ENCODE measurements at regions not wholly inside any gene's neighbourhood (a gene's known extent, or its start where the extent isn't known, plus 50 kb on each side); places are given as distances from the start of the nearest gene placed in this dataset.
"Not testable (repeated sequence)": the region's sequence is repeated elsewhere in the genome, so short reads cannot be mapped to it uniquely, and the experiment has no call there.

DNA sequence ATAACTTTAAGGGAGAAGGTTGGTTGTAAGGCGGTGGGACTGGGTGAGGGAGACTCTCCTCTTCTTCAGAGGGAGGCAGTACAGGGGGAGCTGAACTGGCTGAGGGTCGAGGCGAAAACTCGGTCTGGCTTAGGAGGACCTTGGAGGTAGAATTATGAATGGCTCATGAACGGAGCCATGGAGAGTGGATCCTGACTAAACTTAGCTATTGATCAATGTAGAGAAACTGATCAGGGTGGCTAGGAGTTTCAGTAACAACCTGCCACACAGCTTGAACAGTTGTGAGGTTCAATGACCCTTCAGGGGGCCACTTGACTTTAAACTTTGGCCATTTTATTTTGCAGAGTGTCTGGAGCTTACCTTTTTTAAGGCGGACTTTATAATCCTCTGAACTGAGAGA lies 117.2 kb downstream of the UNC93B1 start:
- H3K36me3 ChIP-seq (ENCODE audit: insufficient read depth, low read depth, low read length); H3K4me3 ChIP-seq (ENCODE audit: low read length): not testable (repeated sequence)

DNA sequence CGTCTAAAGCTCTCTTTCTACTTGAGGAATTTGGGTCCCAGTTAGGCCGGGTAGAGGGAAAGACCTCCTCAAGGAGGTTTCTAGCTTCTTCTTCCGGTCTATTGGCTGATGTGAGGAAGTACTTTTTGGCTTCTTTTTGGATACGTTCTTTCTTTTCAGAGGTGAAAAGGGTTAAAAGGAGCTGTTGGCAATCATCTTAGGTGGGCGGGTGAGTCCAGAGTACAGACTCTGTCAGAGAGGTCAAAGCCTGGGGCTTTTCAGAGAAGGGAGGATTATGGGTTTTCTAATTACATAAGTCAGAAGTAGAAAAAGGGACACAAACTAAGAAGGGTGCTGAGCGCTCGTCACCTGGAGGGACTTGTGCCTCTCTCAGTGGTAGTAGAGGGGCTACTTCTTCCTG lies 117.7 kb downstream of the UNC93B1 start:
- not testable (repeated sequence) for H3K4me3 ChIP-seq (ENCODE audit: low read length); H3K9ac ChIP-seq (ENCODE audit: low read depth, low read length); H3K9me3 ChIP-seq (ENCODE audit: insufficient read depth, low read depth, low read length); H3K27ac ChIP-seq (ENCODE audit: low read length); H3K36me3 ChIP-seq (ENCODE audit: insufficient read depth, low read depth, low read length); H3K27me3 ChIP-seq (ENCODE audit: insufficient read depth, low read length); H3K4me1 ChIP-seq (ENCODE audit: insufficient read depth, low read length)

More for the DNA sequence above, 117.2 kb downstream of the UNC93B1 start:
- not testable (repeated sequence) for H3K4me1 ChIP-seq (ENCODE audit: insufficient read depth, low read length); H3K9ac ChIP-seq (ENCODE audit: low read depth, low read length); H3K9me3 ChIP-seq (ENCODE audit: insufficient read depth, low read depth, low read length); H3K27ac ChIP-seq (ENCODE audit: low read length); H3K27me3 ChIP-seq (ENCODE audit: insufficient read depth, low read length)

DNA sequence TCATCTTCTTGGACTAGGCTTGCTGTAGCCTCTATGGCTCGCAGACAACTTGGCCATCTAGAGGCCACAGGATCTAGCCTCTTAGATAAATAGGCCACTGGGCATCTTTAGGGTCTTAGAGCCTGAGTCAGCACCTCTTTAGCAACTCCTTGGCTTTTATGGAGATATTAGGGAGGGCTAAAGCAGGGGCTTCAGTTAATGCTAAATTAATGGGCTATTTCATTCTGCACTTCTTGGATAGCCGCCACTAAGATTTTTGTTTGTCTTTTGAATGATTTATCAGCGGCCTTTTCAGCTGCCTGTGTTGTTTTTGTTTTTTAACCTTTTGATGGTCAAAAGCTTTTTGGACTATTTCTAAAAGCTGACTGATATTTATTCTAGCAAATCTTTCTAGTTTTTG lies 118.3 kb downstream of the UNC93B1 start:
- not testable (repeated sequence) for H3K9me3 ChIP-seq (ENCODE audit: insufficient read depth, low read depth, low read length); H3K4me1 ChIP-seq (ENCODE audit: insufficient read depth, low read length); H3K4me3 ChIP-seq (ENCODE audit: low read length); H3K27ac ChIP-seq (ENCODE audit: low read length); H3K27me3 ChIP-seq (ENCODE audit: insufficient read depth, low read length); H3K9ac ChIP-seq (ENCODE audit: low read depth, low read length); H3K36me3 ChIP-seq (ENCODE audit: insufficient read depth, low read depth, low read length)

DNA sequence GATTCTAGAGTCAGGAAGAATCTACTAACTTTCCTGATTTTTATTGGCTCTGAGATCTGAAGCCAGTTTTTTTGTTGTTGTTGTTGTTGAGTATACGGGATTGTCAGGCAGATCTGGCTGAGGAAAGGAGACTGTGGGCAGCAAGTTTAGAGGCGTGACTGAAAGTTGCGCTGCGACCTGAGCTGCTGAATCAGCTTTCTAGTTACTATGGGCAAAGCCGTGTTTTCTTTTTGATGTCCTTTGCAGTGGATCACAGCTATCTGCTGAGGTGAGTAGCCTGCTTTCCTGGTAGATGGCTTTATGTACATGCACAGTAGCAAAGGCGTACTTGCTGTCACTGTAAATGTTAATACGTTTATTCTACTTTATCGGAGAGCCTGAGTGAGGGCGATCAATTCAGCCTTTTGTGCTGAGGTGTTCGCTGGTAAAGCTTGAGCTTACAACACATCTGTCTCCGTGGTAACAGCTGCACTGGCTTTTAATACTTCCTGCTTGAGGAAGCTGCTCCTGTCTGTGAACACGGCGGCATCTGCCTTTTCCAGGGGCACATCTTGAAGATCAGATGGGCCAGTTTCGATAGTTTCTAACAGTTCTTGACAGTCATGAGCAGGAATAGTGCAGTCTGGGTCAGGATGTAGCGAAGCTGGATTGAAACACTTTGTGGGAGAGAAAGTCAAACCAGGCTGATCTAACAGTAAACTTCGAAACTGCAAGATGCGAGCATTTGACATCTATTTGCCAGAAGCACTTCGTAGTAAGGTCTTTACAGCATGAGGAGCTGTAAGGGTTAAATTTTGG lies 118.9 kb downstream of the UNC93B1 start:
- H3K4me3 ChIP-seq (ENCODE audit: low read length); H3K9me3 ChIP-seq (ENCODE audit: insufficient read depth, low read depth, low read length); H3K27ac ChIP-seq (ENCODE audit: low read length); H3K36me3 ChIP-seq (ENCODE audit: insufficient read depth, low read depth, low read length); H3K4me1 ChIP-seq (ENCODE audit: insufficient read depth, low read length); H3K27me3 ChIP-seq (ENCODE audit: insufficient read depth, low read length); H3K9ac ChIP-seq (ENCODE audit: low read depth, low read length): not testable (repeated sequence)

DNA sequence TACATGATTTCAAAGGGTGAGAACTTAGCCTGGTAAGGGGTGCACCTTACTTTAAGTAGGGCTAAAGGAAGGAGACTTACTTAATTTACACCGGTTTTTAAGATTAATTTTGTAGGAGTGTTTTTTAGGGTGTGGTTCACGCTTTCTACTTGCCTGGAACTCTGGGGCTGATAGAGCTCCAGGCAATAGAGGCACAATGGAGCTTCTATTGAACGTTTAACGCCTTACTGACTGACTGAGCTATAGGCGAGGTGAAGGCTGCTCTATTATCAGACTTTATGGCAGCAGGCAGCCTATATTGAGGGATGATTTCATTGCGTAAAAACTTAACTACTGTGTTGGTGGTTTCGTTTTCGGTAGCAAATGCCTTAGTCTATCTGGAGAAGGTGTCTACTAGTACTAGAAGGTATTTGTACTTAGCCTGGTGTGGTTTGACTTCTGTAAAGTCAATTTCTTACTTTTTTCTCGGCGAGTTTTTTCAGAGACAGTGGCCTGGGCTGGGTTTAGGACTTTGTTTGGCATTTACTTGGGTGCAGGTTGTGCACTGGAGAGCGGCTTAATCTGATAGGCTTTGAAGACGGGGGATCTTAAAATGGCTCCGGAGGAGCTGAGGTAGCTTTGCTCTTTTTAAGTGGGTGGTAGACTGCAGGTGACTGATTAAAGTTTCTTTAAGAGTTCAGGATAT lies 119.7 kb downstream of the UNC93B1 start:
- H3K4me3 ChIP-seq (ENCODE audit: low read length); H3K4me1 ChIP-seq (ENCODE audit: insufficient read depth, low read length); H3K36me3 ChIP-seq (ENCODE audit: insufficient read depth, low read depth, low read length); H3K9ac ChIP-seq (ENCODE audit: low read depth, low read length); H3K27me3 ChIP-seq (ENCODE audit: insufficient read depth, low read length); H3K27ac ChIP-seq (ENCODE audit: low read length); H3K9me3 ChIP-seq (ENCODE audit: insufficient read depth, low read depth, low read length): not testable (repeated sequence)

DNA sequence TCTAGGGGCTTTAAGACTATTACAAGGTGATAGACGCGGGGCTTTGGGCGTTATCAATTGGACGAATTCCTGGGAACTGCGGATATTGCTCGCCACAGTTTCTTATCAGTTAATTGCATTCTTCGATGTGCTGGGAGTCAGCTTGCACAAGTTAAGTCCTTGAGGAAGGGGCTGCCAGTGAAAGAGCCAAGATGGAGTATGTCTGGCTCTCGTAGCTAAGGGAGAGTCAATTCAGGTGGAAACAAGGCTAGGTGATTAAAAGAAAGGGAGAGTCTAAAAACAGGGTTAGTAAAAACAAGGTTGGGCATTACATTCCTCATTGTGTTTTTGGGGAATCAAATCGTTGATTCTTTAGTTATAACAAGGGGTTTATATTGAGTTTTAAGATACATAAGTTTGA lies 121.6 kb downstream of the UNC93B1 start:
- not testable (repeated sequence) for H3K9ac ChIP-seq (ENCODE audit: low read depth, low read length); H3K9me3 ChIP-seq (ENCODE audit: insufficient read depth, low read depth, low read length); H3K4me1 ChIP-seq (ENCODE audit: insufficient read depth, low read length); H3K4me3 ChIP-seq (ENCODE audit: low read length); H3K27ac ChIP-seq (ENCODE audit: low read length); H3K27me3 ChIP-seq (ENCODE audit: insufficient read depth, low read length); H3K36me3 ChIP-seq (ENCODE audit: insufficient read depth, low read depth, low read length)

DNA sequence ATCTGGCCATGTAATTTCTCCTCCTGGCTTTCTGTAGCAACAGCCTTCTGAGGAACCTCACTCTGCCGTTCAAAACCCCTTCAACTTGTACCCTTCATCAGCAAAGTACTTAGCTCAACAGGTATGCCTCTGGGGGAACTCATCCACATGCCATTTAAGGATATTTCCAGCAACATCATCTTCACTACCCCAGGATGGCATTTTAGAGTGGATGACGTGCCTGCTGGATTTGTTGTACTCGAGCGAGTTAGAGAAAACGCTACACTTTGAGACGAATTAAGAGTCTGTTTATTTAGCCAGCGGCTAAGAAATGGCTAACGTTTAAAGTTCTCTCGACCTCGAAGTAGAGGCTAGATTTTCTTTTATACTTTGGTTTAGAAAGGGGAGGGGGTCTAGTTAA lies 122.1 kb downstream of the UNC93B1 start:
- not testable (repeated sequence) for H3K27me3 ChIP-seq (ENCODE audit: insufficient read depth, low read length); H3K9me3 ChIP-seq (ENCODE audit: insufficient read depth, low read depth, low read length); H3K4me3 ChIP-seq (ENCODE audit: low read length); H3K9ac ChIP-seq (ENCODE audit: low read depth, low read length); H3K27ac ChIP-seq (ENCODE audit: low read length); H3K36me3 ChIP-seq (ENCODE audit: insufficient read depth, low read depth, low read length); H3K4me1 ChIP-seq (ENCODE audit: insufficient read depth, low read length)

DNA sequence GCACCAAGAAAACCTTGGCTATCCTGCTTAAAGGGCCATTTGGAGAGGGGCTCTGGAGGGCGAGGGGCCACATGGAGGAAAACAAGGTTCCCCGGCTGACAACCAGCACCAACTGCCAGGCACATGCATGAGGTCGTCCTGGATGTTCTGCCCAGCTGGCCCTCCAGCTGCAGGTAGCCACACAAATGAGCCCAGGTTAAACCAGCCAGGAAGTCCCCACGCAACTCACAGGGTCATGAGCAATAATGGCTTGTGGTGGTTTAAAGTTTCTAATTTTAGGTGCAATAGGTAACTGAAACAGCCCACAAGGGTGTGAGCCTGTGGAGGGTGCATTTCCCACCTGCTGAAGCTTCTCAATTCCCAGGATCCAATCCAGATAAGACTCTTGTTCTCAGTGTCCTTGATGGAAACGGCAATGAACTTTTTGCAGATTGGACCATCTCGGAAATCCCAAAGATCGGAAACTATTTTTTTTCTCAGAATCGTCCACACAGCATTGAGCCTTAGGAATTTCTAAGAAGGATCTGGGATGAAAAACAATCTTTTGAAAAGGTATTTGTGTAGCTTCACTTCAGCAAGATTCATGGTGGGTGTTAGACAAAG lies 123.2 kb downstream of the UNC93B1 start:
- H3K27ac ChIP-seq (ENCODE audit: low read length); H3K9me3 ChIP-seq (ENCODE audit: insufficient read depth, low read depth, low read length); H3K4me1 ChIP-seq (ENCODE audit: insufficient read depth, low read length): not testable (repeated sequence)

DNA sequence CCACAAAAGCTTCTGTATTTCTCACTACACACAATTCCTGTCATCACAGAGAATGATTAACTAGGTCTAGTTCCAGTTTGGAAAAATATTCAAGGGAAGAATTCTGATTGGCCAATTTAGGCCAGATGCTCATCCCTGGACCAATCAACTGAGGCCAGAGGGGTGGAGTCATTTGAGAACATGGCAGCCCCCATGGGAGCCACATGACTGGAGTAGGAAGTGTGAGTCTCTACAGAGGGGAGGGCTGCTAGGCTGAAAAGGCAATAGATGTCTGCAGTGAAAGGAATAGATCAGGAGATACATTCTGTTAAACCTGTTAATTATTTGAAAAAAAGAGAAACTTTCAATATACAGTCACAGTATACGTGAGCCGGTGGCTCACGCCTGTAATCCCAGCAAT lies 125.2 kb downstream of the UNC93B1 start:
- not testable (repeated sequence) for H3K4me1 ChIP-seq (ENCODE audit: insufficient read depth, low read length); H3K9me3 ChIP-seq (ENCODE audit: insufficient read depth, low read depth, low read length); H3K4me3 ChIP-seq (ENCODE audit: low read length); H3K27ac ChIP-seq (ENCODE audit: low read length); H3K9ac ChIP-seq (ENCODE audit: low read depth, low read length); H3K36me3 ChIP-seq (ENCODE audit: insufficient read depth, low read depth, low read length); H3K27me3 ChIP-seq (ENCODE audit: insufficient read depth, low read length)

More for the DNA sequence above, 123.2 kb downstream of the UNC93B1 start:
- H3K27me3 ChIP-seq (ENCODE audit: insufficient read depth, low read length); H3K36me3 ChIP-seq (ENCODE audit: insufficient read depth, low read depth, low read length); H3K4me3 ChIP-seq (ENCODE audit: low read length); H3K9ac ChIP-seq (ENCODE audit: low read depth, low read length): not testable (repeated sequence)

DNA sequence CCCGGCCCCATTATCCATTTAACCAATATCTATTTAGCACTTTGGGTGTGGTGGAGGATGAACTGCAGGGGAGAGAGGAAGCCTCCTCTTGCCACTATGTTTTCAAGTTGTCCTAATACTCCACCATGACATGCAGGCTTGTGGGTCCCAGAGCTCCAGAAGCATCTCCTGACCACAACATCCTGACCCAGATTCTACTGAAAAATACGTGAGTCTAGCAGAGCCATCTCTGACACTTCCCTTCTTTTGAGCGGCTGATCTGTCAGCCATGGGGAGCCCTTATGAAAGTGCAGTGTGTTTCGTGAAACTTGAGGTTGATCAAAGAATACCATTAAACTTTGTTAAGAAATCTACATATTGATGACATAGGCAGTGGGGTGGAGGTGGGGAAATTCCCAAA lies 126.6 kb downstream of the UNC93B1 start:
- not testable (repeated sequence) for H3K9ac ChIP-seq (ENCODE audit: low read depth, low read length); H3K4me1 ChIP-seq (ENCODE audit: insufficient read depth, low read length); H3K27ac ChIP-seq (ENCODE audit: low read length); H3K27me3 ChIP-seq (ENCODE audit: insufficient read depth, low read length); H3K4me3 ChIP-seq (ENCODE audit: low read length); H3K9me3 ChIP-seq (ENCODE audit: insufficient read depth, low read depth, low read length); H3K36me3 ChIP-seq (ENCODE audit: insufficient read depth, low read depth, low read length)

DNA sequence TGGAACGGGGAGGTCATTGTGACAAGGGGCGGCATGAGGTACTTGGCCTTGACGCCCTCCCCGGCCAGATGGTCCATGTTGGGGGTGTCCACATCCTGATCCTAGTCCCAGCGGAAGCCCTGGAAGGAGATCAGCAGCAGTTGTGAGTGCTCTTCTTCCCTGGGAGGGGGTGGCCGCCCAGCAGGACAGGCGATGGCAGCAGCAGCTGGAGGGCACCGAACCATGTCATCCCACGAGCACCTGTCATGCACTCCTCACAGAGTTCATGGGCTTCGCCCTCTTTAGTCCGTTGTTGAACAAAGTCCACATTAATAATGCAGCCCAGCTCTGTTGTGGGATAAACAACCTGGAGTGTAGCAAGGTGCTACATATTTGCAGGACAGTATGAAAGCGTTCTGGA lies 130.7 kb downstream of the UNC93B1 start:
- not testable (repeated sequence) for H3K9ac ChIP-seq (ENCODE audit: low read depth, low read length); H3K36me3 ChIP-seq (ENCODE audit: insufficient read depth, low read depth, low read length); H3K4me1 ChIP-seq (ENCODE audit: insufficient read depth, low read length); H3K9me3 ChIP-seq (ENCODE audit: insufficient read depth, low read depth, low read length); H3K27me3 ChIP-seq (ENCODE audit: insufficient read depth, low read length); H3K27ac ChIP-seq (ENCODE audit: low read length); H3K4me3 ChIP-seq (ENCODE audit: low read length)

DNA sequence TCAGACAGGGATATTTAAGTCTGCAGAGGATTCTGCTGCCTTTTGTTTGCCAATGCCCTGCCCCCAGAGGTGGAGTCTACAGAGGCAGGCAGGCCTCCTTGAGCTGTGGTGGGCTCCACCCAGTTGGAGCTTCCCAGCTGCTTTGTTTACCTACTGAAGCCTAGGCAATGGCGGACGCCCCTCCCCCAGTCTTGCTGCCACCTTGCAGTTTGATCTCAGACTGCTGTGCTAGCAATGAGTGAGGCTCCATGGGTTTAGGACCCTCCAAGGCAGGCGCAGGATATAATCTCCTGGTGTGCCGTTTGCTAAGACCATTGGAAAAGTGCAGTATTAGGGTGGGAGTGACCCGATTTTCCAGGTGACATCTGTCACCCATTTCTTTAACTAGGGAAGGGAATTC lies 132.7 kb downstream of the UNC93B1 start:
- not testable (repeated sequence) for H3K9ac ChIP-seq (ENCODE audit: low read depth, low read length); H3K4me1 ChIP-seq (ENCODE audit: insufficient read depth, low read length); H3K36me3 ChIP-seq (ENCODE audit: insufficient read depth, low read depth, low read length); H3K9me3 ChIP-seq (ENCODE audit: insufficient read depth, low read depth, low read length); H3K27me3 ChIP-seq (ENCODE audit: insufficient read depth, low read length); H3K27ac ChIP-seq (ENCODE audit: low read length); H3K4me3 ChIP-seq (ENCODE audit: low read length)
